ENCODE measurements at regions not wholly inside any gene's neighbourhood (a gene's known extent, or its start where the extent isn't known, plus 50 kb on each side); places are given as distances from the start of the nearest gene placed in this dataset.

DNA sequence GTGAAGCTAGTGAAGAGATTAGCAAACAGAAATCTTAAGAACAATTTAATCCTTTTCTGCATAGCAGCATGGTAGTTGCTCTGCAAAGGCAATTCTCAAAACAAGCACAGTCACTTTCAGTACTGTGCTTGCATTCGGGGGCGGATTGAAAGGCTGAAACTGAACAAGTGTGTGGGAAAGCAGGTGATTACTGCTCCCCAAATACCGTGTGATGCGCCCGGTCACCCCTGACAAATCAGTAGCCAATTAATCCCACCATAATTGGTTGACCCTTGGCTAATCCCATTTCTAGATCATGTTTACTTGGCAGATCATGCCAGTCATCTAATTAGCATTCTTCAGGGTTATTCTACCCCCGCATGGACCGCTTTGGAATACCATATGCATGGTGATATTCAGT, 76.5 kb upstream of the ADRB1 start:
- ATAC-seq (no peak), DNase-seq (ENCODE audit: low spot score) (no peak)

DNA sequence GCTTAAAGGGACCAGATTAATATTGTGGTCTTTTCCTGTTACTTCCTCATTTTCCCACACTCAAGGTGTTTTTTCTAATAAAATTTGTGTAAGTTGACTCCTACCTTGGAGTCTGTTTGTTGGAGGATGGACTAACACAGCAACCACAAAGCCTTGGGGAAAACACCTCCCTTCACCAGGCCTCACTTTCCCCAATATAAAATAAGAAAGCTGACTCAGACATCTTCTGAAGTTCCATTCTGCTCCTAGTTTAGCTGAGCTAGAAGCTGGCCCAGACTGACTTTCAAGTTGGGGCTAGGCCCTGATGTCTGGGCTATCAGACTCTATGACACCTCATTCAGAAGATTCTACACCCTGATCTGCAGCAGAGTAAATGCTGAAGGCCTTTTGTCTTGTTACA, 73.0 kb upstream of the ADRB1 start:
- DNase-seq (ENCODE audit: low spot score), result no peak
- no peak for ATAC-seq

DNA sequence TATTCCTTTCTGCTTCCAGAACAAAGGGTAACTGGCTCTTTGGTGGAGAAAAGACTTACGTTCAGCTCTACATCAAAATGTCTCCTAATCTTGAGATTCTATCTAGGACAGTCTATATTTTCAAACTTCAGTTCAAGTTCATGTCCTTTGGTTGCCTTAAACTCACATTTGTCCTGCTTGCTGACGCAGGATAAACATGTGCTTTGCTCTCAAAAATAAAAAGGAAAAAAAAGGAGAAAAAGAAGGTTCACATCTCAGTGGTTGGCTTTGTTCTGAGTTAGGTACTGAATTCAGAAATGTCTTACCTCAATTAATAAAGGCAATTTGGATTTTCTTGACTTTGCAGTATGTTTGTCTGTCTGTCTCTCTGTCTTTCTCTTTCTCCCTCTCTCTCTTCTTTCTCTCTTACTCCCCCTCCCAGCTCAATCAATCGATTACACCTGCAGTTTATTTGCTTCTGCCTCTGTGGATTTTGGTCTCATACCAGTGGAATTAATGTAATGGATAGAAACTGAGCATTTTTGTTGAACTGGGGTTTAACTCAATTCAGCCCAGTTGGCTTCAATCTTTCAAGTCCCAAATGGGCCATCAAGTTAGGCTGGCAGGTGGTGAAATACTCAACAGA, 72.2 kb upstream of the ADRB1 start:
- ATAC-seq (peak; percentile 80), DNase-seq (ENCODE audit: low spot score) (no peak)

DNA sequence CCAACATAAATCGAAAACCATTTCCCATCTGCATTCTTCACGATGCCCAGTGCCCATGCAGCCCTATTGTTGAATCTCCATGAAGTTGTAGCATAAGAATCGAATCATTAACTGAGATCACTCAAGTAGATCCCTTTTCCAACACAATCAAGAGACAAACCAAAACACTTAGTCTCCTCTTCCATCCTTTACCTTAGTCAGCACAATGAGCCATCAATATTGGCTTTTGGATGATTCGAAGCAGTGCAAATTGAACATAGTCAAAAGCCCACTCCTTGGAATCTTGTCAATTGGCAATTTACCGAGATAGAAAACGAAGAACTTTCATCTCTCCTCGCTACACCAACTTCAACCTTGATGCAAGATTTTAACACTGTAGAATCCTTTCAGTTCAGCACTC, 66.5 kb upstream of the ADRB1 start:
- DNase-seq (ENCODE audit: low spot score) (no peak), ATAC-seq (no peak)

DNA sequence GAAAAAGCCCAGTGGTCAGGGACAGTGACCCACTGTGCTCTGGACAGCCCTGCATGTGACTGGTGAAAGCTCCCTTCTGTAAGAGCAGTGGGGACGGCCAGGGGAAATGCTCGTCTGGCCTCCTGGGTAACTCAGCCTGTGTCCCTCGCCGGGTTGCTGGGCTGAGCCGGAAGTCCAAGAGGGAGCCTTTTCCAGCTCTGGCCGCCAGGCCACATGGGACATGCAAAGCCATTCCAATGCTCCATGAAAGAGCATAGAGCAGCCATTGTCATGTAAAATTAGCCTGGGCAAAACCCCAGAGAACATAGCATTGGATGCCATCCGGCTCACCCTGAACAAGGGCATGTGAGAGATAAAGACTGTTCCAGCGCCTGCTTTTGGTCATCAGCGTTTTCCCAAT, 64.9 kb upstream of the ADRB1 start:
- no peak for ATAC-seq
- no peak for DNase-seq (ENCODE audit: low spot score)

DNA sequence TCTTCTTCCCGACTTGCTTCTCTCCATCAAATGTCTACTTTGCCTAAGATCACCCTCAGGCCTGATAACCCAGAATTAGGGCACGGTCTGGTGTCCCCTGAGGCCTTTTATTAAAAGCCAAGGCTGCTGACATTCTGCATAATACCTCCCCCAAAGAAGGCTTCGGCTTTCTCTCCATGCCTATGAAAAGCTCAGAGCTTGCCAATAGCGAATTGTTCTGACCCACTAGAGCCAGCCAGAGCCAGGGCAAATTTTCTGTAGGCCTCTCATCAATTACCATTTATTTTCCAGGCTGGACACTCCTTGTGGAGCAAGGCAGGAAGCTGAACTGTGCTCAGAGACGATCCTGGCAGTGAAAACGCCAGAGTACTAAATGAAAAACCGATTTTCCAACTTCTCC, 64.3 kb upstream of the ADRB1 start:
- DNase-seq (ENCODE audit: low spot score) (no peak), ATAC-seq (no peak)

DNA sequence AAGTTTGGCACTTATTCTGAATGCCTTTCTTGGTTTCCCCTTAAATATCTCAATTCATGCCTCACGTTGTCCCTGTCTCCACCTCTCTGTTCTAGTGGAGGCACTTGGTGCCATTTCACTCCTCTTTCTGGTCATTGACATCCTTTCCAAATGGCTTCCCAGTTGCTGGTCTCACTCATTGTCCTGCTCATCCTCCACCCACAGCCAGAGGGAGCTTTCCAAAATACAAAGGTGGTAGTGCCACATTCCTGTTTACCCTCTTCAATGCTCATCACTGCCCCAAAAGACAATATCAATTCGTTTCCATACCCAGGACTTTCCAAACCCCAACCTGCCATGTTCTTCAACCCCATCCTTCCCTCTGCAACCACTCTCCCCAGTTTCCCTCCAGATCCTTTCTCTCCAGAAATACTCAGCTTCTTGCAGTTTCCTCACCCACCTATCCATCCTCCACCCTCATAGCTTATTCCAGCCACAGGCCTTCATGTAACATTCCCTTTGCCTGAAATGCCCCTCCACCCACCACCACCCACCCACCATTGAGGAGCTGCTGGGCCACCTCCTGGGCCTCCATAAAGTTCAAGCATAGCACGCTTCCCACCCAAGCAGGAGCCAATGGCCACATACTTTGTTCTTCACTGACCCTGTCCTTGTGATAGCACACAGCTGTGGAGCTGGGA, 63.1 kb upstream of the ADRB1 start:
- DNase-seq (ENCODE audit: low spot score) (no peak), ATAC-seq (peak; percentile 44)

DNA sequence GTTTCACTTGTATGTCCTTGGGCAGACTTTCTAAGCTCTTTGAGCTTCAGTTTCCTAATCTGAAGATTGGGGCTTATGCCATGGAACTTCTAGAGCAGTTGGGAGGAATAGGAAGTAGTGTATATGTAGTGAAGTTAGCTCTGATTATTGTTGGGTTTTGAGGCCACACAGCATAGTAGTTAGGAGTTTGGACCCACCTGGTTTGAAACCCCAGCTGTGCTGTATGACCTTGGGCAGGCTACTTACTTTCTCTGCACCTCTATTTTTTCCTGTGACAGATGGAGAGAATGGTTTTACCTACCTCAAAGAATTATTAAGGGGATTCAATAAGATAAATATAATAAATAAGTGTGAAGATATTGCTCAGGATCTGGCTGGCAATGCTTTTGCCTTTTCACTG, 61.4 kb upstream of the ADRB1 start:
- ATAC-seq, result no peak
- no peak for DNase-seq (ENCODE audit: low spot score)

DNA sequence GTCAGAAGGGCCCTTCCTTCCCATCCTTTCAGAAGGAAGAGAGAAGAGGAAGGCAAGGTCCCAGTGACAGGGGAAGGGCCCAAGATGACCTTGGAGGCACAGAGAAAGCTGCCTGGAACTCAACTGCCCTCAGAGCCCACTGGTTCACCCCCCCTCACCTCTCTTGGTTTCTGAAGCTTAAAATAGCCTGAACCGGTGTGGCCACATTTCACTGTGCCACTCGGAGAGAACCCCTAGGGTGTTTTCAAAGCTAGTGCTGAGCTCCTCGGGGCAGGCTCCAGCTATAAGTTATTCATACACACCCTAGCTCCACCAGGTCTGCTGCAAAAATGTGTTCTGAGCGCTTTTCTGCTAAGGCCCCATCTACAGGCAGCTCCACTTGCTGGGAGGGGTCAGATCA, 60.9 kb upstream of the ADRB1 start:
- no peak for DNase-seq (ENCODE audit: low spot score)
- ATAC-seq, result peak; percentile 30

DNA sequence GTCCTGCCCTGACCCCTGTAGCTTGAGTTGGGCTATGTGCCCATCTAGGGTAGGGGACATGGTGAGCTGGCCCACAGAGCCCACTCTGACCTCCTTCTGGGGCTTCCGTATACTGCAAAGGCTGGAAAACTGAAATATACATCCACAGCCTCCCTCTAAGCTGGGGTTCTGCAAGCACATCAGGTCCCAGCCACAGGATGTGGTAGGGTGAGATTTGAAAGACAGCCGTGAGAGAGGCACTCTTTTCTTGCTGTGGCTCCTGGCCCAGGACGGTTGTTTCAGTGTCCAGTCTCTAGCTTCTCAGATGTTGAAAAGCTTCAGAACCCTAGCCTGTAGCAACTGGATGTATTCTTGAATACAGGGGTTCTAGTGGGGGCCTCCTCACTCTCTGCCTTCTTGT, 60.1 kb upstream of the ADRB1 start:
- no peak for ATAC-seq
- DNase-seq (ENCODE audit: low spot score), result no peak

DNA sequence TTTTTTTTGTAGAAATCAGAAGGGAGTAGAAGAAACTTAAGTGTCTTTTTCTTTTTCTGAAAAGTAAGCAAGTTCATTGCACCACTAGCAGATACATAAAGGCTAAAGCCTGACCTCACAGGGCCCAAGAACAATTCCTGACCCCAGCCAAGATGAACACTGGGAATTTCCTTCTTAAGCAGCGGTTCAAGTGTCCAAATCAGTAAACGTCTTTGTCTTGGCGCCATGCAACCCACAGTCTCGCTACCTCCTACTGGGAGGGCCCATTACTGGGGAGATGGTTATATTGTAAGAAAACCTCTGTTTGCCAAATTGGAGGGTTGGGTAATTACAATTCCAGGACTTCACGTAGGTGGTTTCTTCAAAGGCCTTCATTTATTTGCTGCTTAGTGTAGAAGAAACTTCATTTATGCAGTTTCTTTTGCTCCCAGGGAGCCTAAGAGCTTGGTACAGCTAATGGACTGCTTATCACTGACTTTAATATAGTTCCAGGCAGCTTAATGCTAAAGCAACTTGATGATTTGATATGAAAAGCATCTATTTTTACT, 58.3 kb upstream of the ADRB1 start:
- ATAC-seq (no peak), DNase-seq (ENCODE audit: low spot score) (no peak)

DNA sequence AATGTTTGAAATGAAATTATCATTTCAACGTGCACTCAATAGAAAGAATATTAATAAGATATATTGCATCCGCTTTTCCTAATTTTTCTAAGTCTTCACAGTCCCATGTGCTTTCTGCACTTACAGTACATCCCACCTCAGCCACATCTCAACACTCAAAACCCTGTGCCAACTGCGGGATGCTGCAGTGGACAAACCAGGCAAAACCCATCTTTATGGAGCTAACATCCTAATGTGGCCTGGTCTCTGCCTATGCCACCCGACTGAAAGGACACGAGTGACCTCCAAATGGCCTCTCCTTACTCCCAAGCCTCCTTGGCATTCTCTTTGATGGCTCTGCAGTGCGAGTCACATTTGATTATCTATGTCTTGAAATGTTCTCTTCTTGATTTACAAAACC, 57.4 kb upstream of the ADRB1 start:
- DNase-seq (ENCODE audit: low spot score), result no peak
- ATAC-seq, result no peak

DNA sequence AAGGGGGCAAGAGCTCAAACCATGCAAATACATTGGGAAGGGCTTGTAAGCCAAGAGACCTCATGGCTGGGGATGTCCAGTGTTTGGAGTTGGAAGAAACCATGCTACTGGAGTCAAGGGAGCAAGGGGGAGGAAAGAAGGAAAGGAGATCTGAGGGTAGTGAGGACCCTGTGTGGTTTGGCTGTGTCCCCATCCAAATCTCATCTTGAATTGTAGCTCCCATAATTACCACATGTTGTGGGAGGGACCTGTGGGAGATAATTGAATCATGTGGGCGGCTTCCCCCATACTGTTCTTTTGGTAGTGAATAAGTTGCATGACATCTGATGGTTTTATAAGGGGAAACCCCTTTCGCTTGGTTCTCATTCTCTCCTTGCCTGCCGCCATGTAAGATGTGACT, 56.5 kb upstream of the ADRB1 start:
- no peak for DNase-seq (ENCODE audit: low spot score)
- ATAC-seq, result no peak

DNA sequence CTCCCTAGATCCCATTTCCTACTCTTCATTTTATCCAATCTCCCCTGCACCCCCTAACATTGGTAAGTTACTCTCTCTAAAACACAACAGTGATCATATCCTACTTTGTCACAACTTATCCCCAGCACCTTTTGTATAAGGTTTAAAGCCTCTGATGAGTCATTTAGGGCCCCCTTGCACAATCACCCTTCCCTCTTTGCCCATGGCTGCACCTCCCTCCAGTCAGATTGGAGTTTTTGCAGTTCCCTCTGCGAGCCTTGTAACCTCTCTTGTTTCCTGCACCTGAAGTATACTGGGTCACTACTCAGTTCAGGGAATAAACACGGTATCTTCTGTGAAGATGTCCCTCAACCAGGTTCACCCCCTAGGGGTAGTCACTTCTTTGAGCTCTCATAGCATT, 55.9 kb upstream of the ADRB1 start:
- no peak for DNase-seq (ENCODE audit: low spot score)
- ATAC-seq, result no peak

DNA sequence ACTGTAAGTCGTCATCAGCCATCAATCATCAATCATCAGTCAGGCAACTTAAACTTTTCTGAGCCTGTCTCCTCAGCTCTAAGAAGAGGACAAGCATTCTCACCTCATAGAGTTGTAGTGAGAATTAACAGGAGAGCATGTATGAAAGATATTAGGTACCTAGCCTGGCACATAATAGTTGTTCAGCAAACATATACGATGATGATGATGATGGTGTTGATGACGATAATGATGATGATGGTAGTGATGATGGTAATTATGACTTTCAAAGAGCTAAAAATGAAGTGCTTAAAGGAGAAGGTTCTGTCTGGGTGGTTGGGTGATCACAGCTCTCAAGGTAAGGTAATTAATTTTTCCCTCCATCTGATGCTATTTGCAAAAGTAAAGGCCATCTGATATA, 55.1 kb upstream of the ADRB1 start:
- ATAC-seq, result no peak
- DNase-seq (ENCODE audit: low spot score), result no peak

DNA sequence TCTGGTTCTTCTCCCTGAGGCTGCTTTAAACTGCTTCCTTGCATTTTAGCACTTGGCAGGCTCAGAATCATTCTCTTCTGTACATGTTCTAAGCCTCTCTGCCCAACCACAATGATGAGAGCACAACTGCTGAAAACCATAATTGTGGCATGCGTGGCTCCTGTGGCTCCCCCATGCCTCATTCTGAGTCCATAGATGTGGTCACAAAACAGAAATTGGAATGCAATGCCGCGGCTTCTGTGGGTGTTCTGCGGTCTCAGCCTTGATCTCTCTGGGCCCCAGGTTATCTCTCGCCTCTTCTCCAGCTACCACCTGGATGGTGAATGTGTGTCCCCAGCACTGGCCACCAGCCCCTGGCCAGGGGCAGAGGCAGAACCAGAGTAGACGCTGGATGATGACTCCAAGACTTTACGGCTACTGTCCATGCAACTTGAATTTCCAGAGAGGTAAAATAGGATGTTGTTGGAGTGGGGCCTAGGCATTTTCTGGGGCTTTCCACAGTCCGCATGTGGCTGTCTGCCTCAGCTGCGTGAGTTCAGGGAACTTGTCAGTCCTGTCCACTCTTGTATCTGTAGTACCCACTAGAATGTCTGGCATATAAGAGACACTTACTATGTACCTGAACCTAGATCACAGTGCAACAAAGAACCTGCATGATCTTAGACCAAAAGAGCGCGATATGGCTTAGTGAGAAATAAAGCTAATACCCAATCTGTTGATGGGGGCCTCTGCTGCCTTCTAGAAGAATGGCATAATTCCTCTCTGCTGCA, 52.4 kb upstream of the ADRB1 start:
- DNase-seq (ENCODE audit: low spot score), result no peak
- ATAC-seq, result no peak

DNA sequence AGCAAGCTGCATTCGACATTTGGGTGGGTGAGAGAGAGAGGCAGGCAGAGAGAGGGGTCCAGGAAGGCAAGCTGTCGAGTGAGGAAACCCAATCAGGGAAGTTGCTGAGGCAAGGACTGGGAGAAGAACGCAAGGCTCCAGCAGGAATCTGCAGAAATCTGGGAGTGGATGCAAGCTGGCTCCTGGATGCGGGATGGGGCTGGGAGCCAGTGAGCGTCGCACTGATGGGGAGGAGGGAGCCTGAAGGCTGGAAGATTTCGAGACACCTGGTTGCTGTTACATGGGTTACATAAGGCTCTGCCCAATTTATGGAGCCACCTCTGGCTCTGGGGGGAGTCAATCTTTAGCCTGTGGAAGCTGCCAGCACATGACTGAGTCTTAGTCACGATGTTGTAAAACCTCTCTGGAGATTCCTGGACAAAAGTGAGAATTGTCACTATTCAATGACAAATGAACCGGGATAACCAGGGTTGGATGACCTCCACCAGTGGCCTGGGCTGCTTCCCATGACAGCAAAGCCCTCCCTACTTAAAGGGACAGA, 51.1 kb upstream of the ADRB1 start:
- DNase-seq (ENCODE audit: low spot score), result peak; percentile 71
- ATAC-seq, result peak; percentile 81

DNA sequence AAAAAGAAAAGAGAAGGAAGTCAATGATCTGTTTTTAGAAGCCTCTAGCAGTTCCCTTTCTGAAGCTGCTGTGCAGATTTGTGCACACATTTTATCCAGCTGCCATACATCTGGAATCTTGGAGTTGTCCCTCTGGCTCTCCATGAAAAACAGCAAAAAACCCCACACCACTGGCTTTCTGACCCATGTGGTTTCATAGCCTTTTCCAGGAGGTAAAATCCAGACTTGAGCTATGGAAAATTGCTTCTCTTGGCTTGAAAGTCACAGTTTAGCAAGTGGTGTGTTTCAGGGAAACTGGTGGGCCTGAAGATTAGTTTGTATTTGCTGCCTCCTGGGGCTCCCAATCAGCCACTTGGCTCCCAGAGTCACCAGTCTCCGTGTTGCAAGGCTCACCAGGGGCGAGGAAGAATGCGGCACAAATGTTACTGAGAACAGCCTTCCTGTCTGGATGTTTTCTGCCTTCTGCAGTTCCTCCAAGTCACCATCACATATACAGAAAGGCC, 50.1 kb upstream of the ADRB1 start:
- ATAC-seq, result no peak
- no peak for DNase-seq (ENCODE audit: low spot score)
